CD4-positive, alpha-beta T cell (primary cell): ENCODE measurements at regions not wholly inside any gene's neighbourhood (a gene's known extent, or its start where the extent isn't known, plus 50 kb on each side); places are given as distances from the start of the nearest gene placed in this dataset.

Source experiments
- ATAC-seq: fragments of 200-7000 bp; cut with Tn5 transposase; one replicate; pipeline ENCODE4 v1.10.0; 2022; ENCODE audit warnings: mild to moderate bottlenecking; ENCODE audit not compliant: poor library complexity
- CTCF ChIA-PET: fragments of 350-600 bp; sonication (Branson Sonifier 250); formaldehyde crosslinking; loops from one replicate; lab custom pipeline; 2021; ENCODE audit warnings: antibody characterized with exemption, inconsistent platforms; lab: Charles Lee
- POLR2A ChIA-PET: fragments of 350-600 bp; sonication (Branson Sonifier 250); formaldehyde crosslinking; loops from one replicate; lab custom pipeline; 2021; ENCODE audit warnings: antibody characterized with exemption, inconsistent platforms; lab: Charles Lee
- DNase-seq, 14 experiments: peaks; one replicate each; pipeline ENCODE4 v3.0.0-alpha.2; 2013 to 2020; ENCODE audit warnings: mixed read lengths in 2 of 14
- H3K27ac ChIP-seq, 2 donors: one replicate each; pipeline versions ENCODE4 v1.5.1 to v1.7.0; 2013; ENCODE audit warnings: low read length in 2 of 2, low read depth in 1 of 2, mild to moderate bottlenecking in 1 of 2
- H3K27me3 ChIP-seq, 2 experiments: 1 replicate in 1 of 2; 2 replicates in 1 of 2; pipeline versions ENCODE4 v1.6.1 to v1.7.0; 2013; ENCODE audit warnings: low read length in 2 of 2, control low read depth in 1 of 2, mild to moderate bottlenecking in 1 of 2, moderate library complexity in 1 of 2; ENCODE audit not compliant: insufficient read depth in 2 of 2, control insufficient read depth in 1 of 2
- H3K36me3 ChIP-seq: one replicate; pipeline ENCODE4 v1.6.1; 2013; ENCODE audit warnings: low read length, control low read depth; ENCODE audit not compliant: insufficient read depth
- H3K4me1 ChIP-seq: one replicate; pipeline ENCODE4 v1.6.1; 2013; ENCODE audit warnings: low read length, control low read depth; ENCODE audit not compliant: insufficient read depth
- H3K4me3 ChIP-seq: one replicate; pipeline ENCODE4 v1.5.1; 2013; ENCODE audit warnings: mild to moderate bottlenecking, low read length, moderate library complexity
- H3K9me3 ChIP-seq, 2 experiments: 1 replicate in 1 of 2; 2 replicates in 1 of 2; pipeline versions ENCODE4 v1.6.1 to v1.7.0; 2013; ENCODE audit warnings: low read length in 2 of 2, mild to moderate bottlenecking in 2 of 2, control low read depth in 1 of 2, moderate library complexity in 1 of 2; ENCODE audit not compliant: control insufficient read depth in 1 of 2, insufficient read depth in 1 of 2
- H3K27ac Mint-ChIP-seq: one replicate; pipeline ENCODE4 v1.8.0; 2020; ENCODE audit warnings: mixed read lengths
- H3K27me3 Mint-ChIP-seq: one replicate; pipeline ENCODE4 v1.8.0; 2021; ENCODE audit warnings: mixed read lengths
- H3K36me3 Mint-ChIP-seq: one replicate; pipeline ENCODE4 v1.8.0; 2021; ENCODE audit warnings: low read depth, mixed read lengths
- H3K4me1 Mint-ChIP-seq: one replicate; pipeline ENCODE4 v1.8.0; 2021; ENCODE audit warnings: low read depth, mixed read lengths
- H3K4me3 Mint-ChIP-seq: one replicate; pipeline ENCODE4 v1.8.0; 2020; ENCODE audit warnings: mild to moderate bottlenecking, mixed read lengths
- H3K9me3 Mint-ChIP-seq: one replicate; pipeline ENCODE4 v1.8.0; 2020; ENCODE audit warnings: mixed read lengths
- CTCF ChIP-seq: fragments of 200-600 bp; IDR thresholded peaks from one replicate; pipeline ENCODE4 v1.8.0; 2022; ENCODE audit warnings: antibody characterized with exemption, mild to moderate bottlenecking
- intact Hi-C, 2 experiments: fragments of 100-400 bp; cut with DNase I in 1 of 2; cut with micrococcal nuclease in 1 of 2; formaldehyde crosslinking; loops; one replicate each; pipeline versions ENCODE4 v1.15.1 to v1.9.0; 2023 to 2025; cut with DNase I, micrococcal nuclease

GRCh38 chr10:28236591-28236990 lies 66.3 kb downstream of the MPP7 start:
- no peaks in the 10 kb centered on the region for H3K9me3 ChIP-seq
- Mint-ChIP-seq H3K27ac (no peak overlapping the region), H3K9me3 (no peaks in the 10 kb centered on the region), H3K4me3 (no peak overlapping the region), H3K27me3 (no peaks in the 10 kb centered on the region), H3K4me1 (peaks cover 20% of the 10 kb centered on the region), H3K36me3 (peaks cover 58% of the 10 kb centered on the region)
- no peak for TF ChIP-seq CTCF
- H3K36me3 ChIP-seq: peaks cover 19% of the 10 kb centered on the region
- POLR2A ChIA-PET: no interaction called here
- H3K27ac ChIP-seq: no peak overlapping the region
- no peak overlapping the region for H3K4me3 ChIP-seq
- no peaks in the 10 kb centered on the region for H3K27me3 ChIP-seq
- CTCF ChIA-PET: no interaction called here
- intact Hi-C loops: no loop called here
- H3K4me1 ChIP-seq: no peaks in the 10 kb centered on the region
- no peak for DNase-seq
- ATAC-seq: no peak

- Histone ChIP-seq H3K9me3 (no peaks in the 10 kb centered on the region), H3K4me3 (no peak overlapping the region), H3K27ac (no peak overlapping the region), H3K36me3 (peaks cover 2% of the 10 kb centered on the region), H3K27me3 (no peaks in the 10 kb centered on the region), H3K4me1 (peaks cover 8% of the 10 kb centered on the region)
- H3K27me3 Mint-ChIP-seq: no peaks in the 10 kb centered on the region
- DNase-seq (no peak), ATAC-seq (no peak)
- peaks cover 21% of the 10 kb centered on the region for H3K36me3 Mint-ChIP-seq
- no peak overlapping the region for H3K4me3 Mint-ChIP-seq
- CTCF ChIA-PET: interaction anchor here (2.0 kb wide), 1 partner anchor 20 kb away, joined by 5 read pairs; no protein-coding TSS in a partner anchor
- TF ChIP-seq CTCF: no peak
- intact Hi-C loops: no loop called here
- peaks cover 52% of the 10 kb centered on the region for H3K4me1 Mint-ChIP-seq
- POLR2A ChIA-PET: no interaction called here
- no peaks in the 10 kb centered on the region for H3K9me3 Mint-ChIP-seq
- no peak overlapping the region for H3K27ac Mint-ChIP-seq
These were observed 82.1 kb downstream of the MPP7 start for GRCh38 chr10:28220811-28221210.

GRCh38 chr10:28219251-28219650 lies 83.6 kb downstream of the MPP7 start:
- intact Hi-C loops: no loop called here
- H3K9me3 ChIP-seq: no peaks in the 10 kb centered on the region
- no peak overlapping the region for H3K4me3 ChIP-seq
- H3K4me3 Mint-ChIP-seq: no peak overlapping the region
- POLR2A ChIA-PET: no interaction called here
- H3K27ac Mint-ChIP-seq: no peak overlapping the region
- ATAC-seq: no peak
- H3K27me3 Mint-ChIP-seq: no peaks in the 10 kb centered on the region
- CTCF ChIA-PET: interaction anchor here (2.0 kb wide), 1 partner anchor 22 kb away, joined by 5 read pairs; no protein-coding TSS in a partner anchor
- TF ChIP-seq CTCF: no peak
- H3K27ac ChIP-seq: no peak overlapping the region
- H3K4me1 Mint-ChIP-seq: peaks cover 50% of the 10 kb centered on the region
- no peaks in the 10 kb centered on the region for H3K9me3 Mint-ChIP-seq
- H3K36me3 Mint-ChIP-seq: peaks cover 16% of the 10 kb centered on the region
- no peaks in the 10 kb centered on the region for H3K27me3 ChIP-seq
- peaks cover 8% of the 10 kb centered on the region for H3K4me1 ChIP-seq
- DNase-seq: no peak
- no peaks in the 10 kb centered on the region for H3K36me3 ChIP-seq
